OCI-LY3 (cell line): ENCODE measurements at regions not wholly inside any gene's neighbourhood (a gene's known extent, or its start where the extent isn't known, plus 50 kb on each side); places are given as distances from the start of the nearest gene placed in this dataset.

Experiments
- EZH2phosphoT487 ChIP-seq: fragments of 200-600 bp; shearing (Covaris generic); IDR thresholded peaks from 2 replicates; pipeline ENCODE4 v1.6.1; 2018; ENCODE audit warnings: antibody characterized with exemption, mixed run types, low read depth
- TF ChIP-seq, protein P1 (sequence below): fragments of 200-600, 300-600 bp; sonication (generic); IDR thresholded peaks from 2 replicates; pipeline ENCODE4 v1.5.1; 2014; ENCODE audit warnings: antibody characterized with exemption, low read length, low read depth

DNA sequence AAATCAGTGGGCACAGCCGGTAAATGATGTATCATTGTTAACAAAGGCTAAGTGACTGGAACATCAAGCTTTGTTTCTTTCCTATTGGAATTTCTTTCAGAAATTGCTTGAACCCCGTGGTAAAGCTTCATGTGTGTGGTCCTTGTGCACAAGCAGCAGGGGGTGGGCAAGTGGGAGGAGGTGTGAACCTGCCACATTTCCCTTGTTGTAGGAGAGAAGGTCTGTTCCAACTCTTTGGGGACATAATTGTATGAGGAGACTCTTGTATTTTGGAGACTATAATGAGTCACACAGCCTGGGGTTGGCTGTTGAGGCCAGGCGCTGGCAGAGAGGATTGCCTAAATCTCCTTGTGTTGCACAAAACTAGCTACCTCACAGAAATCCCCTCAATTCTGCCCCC lies 620.5 kb downstream of the IRX1 start:
- no peak for TF ChIP-seq EZH2phosphoT487
- TF ChIP-seq, protein P1, sequence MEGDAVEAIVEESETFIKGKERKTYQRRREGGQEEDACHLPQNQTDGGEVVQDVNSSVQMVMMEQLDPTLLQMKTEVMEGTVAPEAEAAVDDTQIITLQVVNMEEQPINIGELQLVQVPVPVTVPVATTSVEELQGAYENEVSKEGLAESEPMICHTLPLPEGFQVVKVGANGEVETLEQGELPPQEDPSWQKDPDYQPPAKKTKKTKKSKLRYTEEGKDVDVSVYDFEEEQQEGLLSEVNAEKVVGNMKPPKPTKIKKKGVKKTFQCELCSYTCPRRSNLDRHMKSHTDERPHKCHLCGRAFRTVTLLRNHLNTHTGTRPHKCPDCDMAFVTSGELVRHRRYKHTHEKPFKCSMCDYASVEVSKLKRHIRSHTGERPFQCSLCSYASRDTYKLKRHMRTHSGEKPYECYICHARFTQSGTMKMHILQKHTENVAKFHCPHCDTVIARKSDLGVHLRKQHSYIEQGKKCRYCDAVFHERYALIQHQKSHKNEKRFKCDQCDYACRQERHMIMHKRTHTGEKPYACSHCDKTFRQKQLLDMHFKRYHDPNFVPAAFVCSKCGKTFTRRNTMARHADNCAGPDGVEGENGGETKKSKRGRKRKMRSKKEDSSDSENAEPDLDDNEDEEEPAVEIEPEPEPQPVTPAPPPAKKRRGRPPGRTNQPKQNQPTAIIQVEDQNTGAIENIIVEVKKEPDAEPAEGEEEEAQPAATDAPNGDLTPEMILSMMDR, result no peak
